Activated T-cell treated with anti-CD3 and anti-CD28 coated beads for 48 hours (primary cell): ENCODE measurements at regions not wholly inside any gene's neighbourhood (a gene's known extent, or its start where the extent isn't known, plus 50 kb on each side); places are given as distances from the start of the nearest gene placed in this dataset.

Experiments
- DNase-seq: peaks from one replicate; pipeline ENCODE4 v3.0.0-alpha.2; 2020; ENCODE audit warnings: low read depth

- DNase-seq: no peak
Observed at GRCh38 chr9:78866207-78867132, 569.5 kb downstream of the PSAT1 start.

- no peak for DNase-seq
Observed at GRCh38 chr9:78871086-78871451, 574.1 kb downstream of the PSAT1 start.

- DNase-seq: no peak
Observed at GRCh38 chr9:78871452-78872331, 574.8 kb downstream of the PSAT1 start.

GRCh38 chr9:78874061-78874460, 577.1 kb downstream of the PSAT1 start:
- no peak for DNase-seq

DNA sequence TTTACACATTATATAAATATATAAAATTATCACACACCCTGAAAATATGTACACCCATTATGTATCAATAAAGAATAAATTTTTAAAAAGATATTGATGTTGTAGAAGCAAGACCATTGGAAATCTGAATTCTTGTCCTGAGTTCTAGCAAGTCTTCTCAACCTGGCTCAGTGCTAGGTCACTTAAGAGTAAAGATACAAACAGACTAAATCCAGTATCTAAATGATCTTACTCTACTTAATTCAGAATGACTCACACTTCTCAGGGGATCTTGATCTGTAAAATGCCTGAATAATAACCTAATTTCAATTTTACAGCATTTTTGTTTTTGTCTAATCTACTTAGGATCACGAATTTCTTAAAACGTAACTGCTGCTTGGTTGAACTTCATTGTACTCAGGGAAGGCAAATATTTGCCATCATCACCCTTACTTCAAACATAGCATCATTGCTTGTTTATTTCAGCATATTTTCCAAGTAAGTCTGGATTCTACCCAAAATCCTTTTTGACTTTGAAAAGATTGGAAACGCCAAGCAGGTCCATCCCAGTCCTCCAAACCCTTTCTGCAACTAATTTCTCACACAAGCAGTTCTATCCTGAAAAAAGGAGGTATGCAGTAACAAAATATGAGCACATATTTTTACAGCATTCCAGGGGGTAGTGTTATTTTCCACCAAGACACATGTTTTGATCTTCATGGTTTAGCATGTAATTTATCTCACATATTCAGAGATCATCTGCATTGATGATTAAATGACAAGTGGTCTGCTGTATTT, 582.6 kb downstream of the PSAT1 start:
- DNase-seq: no peak

GRCh38 chr9:78881295-78881694, 584.4 kb downstream of the PSAT1 start:
- DNase-seq: no peak

DNA sequence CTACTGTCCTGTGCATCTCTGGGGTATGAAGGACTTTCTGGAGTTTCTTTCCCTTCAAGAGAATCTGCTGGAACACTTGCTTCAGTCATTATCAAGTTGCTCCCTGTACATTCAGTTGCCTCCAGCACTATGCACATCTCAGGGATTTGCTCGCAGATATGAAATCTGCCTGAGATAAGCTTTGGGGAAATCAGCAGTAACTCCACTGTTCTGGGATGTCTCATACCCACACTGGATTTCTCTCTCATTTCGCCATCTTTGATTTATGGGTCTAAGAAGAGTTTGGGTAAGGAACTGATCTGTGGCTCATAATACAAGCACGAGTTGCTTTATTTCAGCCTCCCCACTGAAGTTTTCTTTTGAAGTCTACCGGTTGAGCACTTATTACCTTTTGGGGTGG, 585.6 kb downstream of the PSAT1 start:
- DNase-seq: no peak

DNA sequence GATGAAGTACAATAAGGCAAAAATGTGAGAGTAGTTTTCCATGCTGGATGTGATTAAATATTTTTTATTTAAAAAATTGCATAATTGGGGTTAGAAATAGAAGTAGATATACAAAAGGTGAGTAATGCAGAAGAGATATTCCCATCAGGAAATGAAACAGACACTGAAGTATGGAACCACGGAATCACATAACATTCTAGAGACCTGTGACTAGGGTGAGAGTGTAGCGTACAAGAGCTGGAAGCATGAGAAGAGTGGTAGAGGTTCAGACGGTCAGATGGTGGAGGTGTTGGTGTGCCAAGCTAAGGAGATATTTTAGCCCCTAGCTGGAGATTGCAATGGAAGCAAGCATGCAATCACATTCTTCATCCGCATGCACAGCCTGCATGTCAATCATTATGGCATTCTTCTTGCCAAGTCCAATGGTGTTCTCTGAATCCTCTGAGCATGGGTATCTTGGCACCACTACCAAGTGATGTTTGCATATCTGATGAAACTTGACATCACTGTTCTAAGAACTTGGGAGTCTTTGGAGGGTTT, 587.8 kb downstream of the PSAT1 start:
- DNase-seq: no peak

- DNase-seq: no peak
Observed at GRCh38 chr9:78892182-78892581, 595.3 kb downstream of the PSAT1 start.

DNA sequence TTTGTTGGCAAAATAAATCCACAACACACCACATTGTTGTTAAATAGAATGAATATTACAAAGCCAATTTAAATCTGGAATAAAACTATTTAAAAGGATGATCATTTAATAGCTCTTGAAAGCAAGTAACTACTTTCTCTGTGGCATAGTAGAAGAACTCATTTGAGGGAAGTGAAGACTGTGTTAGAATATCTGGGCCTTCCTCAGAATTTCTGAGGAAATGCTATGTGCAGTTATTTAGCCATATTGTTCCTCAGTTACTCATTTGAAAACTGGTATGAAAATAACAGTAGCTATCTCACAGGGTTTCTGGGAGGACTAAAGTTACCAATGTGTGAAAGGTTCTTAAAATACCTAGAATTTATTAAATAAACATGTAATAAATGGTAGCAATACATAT, 595.8 kb downstream of the PSAT1 start:
- no peak for DNase-seq

DNA sequence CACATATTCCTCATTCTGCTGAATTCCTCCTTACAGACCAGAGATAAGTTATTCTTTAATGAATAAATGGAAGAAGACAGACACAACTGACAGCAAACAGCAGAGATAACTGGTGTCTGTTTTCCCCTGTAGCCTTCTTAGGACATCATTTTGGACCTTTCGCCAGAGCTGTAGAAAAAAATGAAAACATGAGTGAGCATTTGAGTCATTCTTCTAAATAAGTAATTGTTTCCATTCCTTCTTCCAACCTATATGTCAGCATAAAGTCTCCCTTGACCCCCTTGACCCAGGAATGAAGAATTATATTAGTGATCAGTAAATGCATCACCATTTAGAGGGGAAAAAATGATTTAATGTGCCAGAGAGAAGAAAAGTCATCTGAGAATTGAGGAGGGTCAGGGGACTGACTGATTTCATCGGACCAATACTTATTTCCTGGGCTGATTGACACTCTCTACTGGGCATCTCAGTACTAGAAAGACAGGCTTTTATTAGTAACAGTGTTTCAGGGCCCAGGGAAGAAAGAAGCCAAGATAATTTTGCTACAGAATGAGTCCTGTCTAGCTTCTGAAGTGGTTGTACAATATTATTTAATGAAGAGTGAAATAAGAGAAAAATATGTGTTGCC, 597.0 kb downstream of the PSAT1 start:
- DNase-seq: no peak

DNA sequence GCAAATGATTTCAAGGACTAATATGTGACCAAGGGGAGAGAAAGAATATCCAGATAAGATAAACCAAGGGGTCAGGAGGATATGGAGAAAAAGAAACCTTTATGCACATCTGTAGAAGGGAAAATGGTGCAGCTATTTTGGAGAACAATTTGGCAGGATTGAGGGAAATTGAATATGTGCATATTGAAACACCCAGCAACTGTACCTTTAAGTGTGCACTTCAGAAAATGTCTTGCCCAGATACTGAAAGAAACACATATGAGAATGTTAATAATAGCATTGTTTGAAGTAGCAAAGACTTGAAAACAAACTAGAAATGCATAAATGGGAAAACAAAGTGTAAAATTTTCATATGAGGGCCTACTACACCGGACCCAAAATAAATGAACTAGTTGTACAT, 599.6 kb downstream of the PSAT1 start:
- DNase-seq: no peak

GRCh38 chr9:78898234-78898633, 601.3 kb downstream of the PSAT1 start:
- DNase-seq: no peak

GRCh38 chr9:78899006-78899405, 602.1 kb downstream of the PSAT1 start:
- no peak for DNase-seq

DNA sequence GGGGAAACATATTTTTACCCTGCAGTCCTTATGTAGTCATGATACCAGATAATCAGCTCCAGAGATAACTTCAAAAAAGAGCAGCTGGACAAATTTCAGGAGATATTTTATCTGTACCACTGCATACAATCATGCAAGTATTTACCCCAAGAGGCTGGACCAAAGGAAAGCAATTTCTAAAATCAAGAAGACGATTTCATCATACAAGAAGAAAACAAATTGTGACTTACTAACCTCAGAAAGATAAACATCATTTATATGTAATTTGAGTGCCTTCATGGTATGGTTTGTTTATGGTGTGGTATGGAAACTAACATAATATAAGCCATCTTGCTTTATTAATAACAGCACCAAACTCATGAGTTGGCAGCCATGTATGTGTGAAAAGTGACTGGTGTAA, 603.6 kb downstream of the PSAT1 start:
- no peak for DNase-seq

DNA sequence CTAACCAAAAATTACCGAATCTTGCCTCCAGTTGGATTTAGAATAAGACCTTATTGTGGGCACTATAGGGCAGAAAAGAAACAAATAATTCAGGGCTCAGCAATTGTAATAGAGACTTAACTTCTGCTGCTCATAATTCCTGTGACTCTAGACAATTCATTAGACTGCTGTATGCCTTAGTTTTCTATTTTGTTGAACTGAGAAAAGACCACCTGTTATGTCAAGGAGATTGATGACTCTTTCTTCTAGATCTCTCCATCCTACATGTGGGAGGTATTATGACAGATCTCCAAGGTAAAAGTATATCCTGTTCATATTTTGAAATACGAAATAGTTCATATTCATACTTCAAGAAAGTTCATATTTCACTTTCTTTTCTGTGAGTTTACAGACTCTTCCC, 605.1 kb downstream of the PSAT1 start:
- DNase-seq: no peak

GRCh38 chr9:78903581-78903980, 606.7 kb downstream of the PSAT1 start:
- DNase-seq: no peak

- DNase-seq: no peak
Observed at GRCh38 chr9:78904686-78905085, 607.8 kb downstream of the PSAT1 start.

GRCh38 chr9:78905387-78905786, 608.5 kb downstream of the PSAT1 start:
- DNase-seq: no peak

DNA sequence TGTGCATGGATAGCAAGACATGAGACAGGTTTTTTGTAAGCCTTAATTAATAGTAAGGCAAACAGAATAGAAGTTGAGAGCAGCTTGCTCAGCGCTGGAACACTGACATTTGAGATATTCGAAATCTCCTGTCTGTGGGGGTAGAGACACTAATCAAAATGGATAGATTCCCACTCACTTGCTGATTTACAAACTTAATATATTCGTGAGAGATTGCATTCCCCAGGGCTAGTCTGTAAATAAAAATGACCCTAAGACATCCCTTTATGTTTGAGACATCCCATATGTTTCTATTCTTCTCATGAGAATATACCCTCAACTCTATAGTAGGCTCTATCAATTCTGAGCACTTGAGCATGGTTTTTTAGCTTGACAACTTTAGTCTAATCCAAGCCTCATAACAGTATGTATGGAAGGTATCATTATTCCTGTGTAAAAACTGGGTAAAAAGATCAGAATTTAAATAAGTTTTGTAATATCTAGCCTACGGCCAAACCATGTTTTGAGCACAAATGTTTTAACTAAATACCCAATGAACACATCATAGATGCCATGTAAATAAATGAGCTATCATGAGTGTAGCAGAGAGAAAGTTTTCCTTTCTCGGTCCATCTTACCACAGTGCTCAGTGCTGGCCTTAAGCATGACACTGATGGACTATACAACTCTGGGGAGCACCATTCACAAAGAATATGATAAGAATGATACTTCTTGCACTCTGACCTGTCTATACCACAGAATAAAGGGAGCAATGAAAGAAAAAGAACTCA, 609.2 kb downstream of the PSAT1 start:
- DNase-seq: no peak

GRCh38 chr9:78909566-78909965, 612.6 kb downstream of the PSAT1 start:
- DNase-seq: no peak
